Neural cell (in vitro differentiated cells): ENCODE measurements at regions not wholly inside any gene's neighbourhood (a gene's known extent, or its start where the extent isn't known, plus 50 kb on each side); places are given as distances from the start of the nearest gene placed in this dataset.

Experiments used
- EZH2 ChIP-seq: fragments of 200-600, 300-800 bp; shearing (Covaris generic), sonication (generic); IDR thresholded peaks from 2 replicates; pipeline ENCODE4 v1.6.1; 2014; ENCODE audit warnings: antibody characterized with exemption, low read length, borderline replicate concordance, mild to moderate bottlenecking; ENCODE audit not compliant: insufficient read depth, poor library complexity, severe bottlenecking
- POLR2AphosphoS5 ChIP-seq: IDR thresholded peaks from 2 replicates; pipeline ENCODE4 v1.6.1; 2012
- RAD21 ChIP-seq: fragments of 450-650 bp; conservative IDR thresholded peaks from 2 replicates; pipeline ENCODE4 v1.6.1; 2014; ENCODE audit warnings: antibody characterized with exemption, mild to moderate bottlenecking, moderate library complexity
- TF ChIP-seq, protein P1 (sequence below): fragments of 450-650 bp; IDR thresholded peaks from 2 replicates; pipeline ENCODE4 v1.5.1; 2014; ENCODE audit warnings: antibody characterized with exemption, mild to moderate bottlenecking, moderate library complexity; ENCODE audit not compliant: poor library complexity, severe bottlenecking
- TF ChIP-seq, protein P2 (sequence below): IDR thresholded peaks from 2 replicates; pipeline ENCODE4 v1.6.1; 2012; ENCODE audit warnings: borderline replicate concordance

DNA sequence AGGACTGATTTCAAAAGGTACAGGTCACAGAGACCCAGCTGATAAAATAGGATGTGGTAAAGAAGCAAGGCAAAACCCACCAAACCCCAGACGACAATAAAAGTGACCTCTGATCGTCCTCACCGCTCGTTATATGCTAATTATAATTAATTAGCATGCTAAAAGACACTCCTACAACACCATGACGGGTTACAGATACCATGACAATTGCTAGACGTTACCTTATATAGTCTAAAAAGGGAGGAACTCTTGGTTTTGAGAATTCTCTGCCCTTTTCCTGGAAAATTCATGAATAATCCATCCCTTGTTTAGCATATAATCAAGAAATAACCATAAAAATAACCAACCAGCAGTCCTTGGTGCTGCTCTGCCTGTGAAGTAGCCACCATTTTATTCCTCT, 74.7 kb upstream of the MB21D2 start:
- TF ChIP-seq POLR2AphosphoS5 (no peak), RAD21 (no peak), EZH2 (no peak)
- TF ChIP-seq, protein P1, sequence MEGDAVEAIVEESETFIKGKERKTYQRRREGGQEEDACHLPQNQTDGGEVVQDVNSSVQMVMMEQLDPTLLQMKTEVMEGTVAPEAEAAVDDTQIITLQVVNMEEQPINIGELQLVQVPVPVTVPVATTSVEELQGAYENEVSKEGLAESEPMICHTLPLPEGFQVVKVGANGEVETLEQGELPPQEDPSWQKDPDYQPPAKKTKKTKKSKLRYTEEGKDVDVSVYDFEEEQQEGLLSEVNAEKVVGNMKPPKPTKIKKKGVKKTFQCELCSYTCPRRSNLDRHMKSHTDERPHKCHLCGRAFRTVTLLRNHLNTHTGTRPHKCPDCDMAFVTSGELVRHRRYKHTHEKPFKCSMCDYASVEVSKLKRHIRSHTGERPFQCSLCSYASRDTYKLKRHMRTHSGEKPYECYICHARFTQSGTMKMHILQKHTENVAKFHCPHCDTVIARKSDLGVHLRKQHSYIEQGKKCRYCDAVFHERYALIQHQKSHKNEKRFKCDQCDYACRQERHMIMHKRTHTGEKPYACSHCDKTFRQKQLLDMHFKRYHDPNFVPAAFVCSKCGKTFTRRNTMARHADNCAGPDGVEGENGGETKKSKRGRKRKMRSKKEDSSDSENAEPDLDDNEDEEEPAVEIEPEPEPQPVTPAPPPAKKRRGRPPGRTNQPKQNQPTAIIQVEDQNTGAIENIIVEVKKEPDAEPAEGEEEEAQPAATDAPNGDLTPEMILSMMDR, result no peak
- TF ChIP-seq, protein P2, sequence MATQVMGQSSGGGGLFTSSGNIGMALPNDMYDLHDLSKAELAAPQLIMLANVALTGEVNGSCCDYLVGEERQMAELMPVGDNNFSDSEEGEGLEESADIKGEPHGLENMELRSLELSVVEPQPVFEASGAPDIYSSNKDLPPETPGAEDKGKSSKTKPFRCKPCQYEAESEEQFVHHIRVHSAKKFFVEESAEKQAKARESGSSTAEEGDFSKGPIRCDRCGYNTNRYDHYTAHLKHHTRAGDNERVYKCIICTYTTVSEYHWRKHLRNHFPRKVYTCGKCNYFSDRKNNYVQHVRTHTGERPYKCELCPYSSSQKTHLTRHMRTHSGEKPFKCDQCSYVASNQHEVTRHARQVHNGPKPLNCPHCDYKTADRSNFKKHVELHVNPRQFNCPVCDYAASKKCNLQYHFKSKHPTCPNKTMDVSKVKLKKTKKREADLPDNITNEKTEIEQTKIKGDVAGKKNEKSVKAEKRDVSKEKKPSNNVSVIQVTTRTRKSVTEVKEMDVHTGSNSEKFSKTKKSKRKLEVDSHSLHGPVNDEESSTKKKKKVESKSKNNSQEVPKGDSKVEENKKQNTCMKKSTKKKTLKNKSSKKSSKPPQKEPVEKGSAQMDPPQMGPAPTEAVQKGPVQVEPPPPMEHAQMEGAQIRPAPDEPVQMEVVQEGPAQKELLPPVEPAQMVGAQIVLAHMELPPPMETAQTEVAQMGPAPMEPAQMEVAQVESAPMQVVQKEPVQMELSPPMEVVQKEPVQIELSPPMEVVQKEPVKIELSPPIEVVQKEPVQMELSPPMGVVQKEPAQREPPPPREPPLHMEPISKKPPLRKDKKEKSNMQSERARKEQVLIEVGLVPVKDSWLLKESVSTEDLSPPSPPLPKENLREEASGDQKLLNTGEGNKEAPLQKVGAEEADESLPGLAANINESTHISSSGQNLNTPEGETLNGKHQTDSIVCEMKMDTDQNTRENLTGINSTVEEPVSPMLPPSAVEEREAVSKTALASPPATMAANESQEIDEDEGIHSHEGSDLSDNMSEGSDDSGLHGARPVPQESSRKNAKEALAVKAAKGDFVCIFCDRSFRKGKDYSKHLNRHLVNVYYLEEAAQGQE, result no peak
